Duodenal mucosa (tissue), 2 donors: ENCODE measurements at regions not wholly inside any gene's neighbourhood (a gene's known extent, or its start where the extent isn't known, plus 50 kb on each side); places are given as distances from the start of the nearest gene placed in this dataset.

Experiments used
- H3K27ac ChIP-seq: one replicate; pipeline ENCODE4 v1.7.0; 2013; ENCODE audit warnings: low read depth, low read length
- H3K27me3 ChIP-seq, 2 donors: one replicate each; pipeline ENCODE4 v1.7.0; 2013; ENCODE audit warnings: low read length in 2 of 2, control low read depth in 1 of 2; ENCODE audit not compliant: insufficient read depth in 2 of 2, control insufficient read depth in 1 of 2
- H3K36me3 ChIP-seq, 2 donors: one replicate each; pipeline ENCODE4 v1.7.0; 2013; ENCODE audit warnings: low read length in 2 of 2, control low read depth in 1 of 2; ENCODE audit not compliant: insufficient read depth in 2 of 2, control insufficient read depth in 1 of 2
- H3K4me1 ChIP-seq, 2 donors: one replicate each; pipeline ENCODE4 v1.7.0; 2013; ENCODE audit warnings: low read length in 2 of 2, control low read depth in 1 of 2; ENCODE audit not compliant: insufficient read depth in 2 of 2, control insufficient read depth in 1 of 2
- H3K4me3 ChIP-seq, 2 donors: one replicate each; pipeline ENCODE4 v1.7.0; 2013; ENCODE audit warnings: low read length in 2 of 2, low read depth in 1 of 2
- H3K9ac ChIP-seq, 2 donors: one replicate each; pipeline ENCODE4 v1.7.0; 2013; ENCODE audit warnings: low read length in 2 of 2, low read depth in 1 of 2
- H3K9me3 ChIP-seq, 2 donors: one replicate each; pipeline ENCODE4 v1.7.0; 2013; ENCODE audit warnings: low read length in 2 of 2, control low read depth in 1 of 2; ENCODE audit not compliant: control insufficient read depth in 1 of 2

GRCh38 chr11:127816962-127817361 is 770.4 kb downstream of the ETS1 start:
- no peaks in the 10 kb centered on the region for H3K27me3 ChIP-seq
- no peaks in the 10 kb centered on the region for H3K9me3 ChIP-seq
- H3K4me1 ChIP-seq: no peaks in the 10 kb centered on the region
- H3K9ac ChIP-seq: no peak overlapping the region
- H3K4me3 ChIP-seq: no peak overlapping the region
- H3K36me3 ChIP-seq: no peaks in the 10 kb centered on the region
- H3K27ac ChIP-seq: no peak overlapping the region

GRCh38 chr11:127815331-127815730 is 772.0 kb downstream of the ETS1 start:
- Histone ChIP-seq H3K27me3 (peaks cover 0 to 3% of the 10 kb centered on the region in 2 donors), H3K4me1 (no peaks in the 10 kb centered on the region), H3K36me3 (no peaks in the 10 kb centered on the region), H3K9me3 (no peaks in the 10 kb centered on the region), H3K9ac (no peak overlapping the region), H3K4me3 (no peak overlapping the region), H3K27ac (no peak overlapping the region)

GRCh38 chr11:127806501-127806900 is 780.9 kb downstream of the ETS1 start:
- Histone ChIP-seq H3K27me3 (peaks cover 0 to 3% of the 10 kb centered on the region in 2 donors), H3K4me1 (no peaks in the 10 kb centered on the region), H3K27ac (no peak overlapping the region), H3K9ac (no peak overlapping the region), H3K36me3 (no peaks in the 10 kb centered on the region), H3K9me3 (no peaks in the 10 kb centered on the region), H3K4me3 (no peak overlapping the region)

- H3K27me3 ChIP-seq: peaks cover 0 to under 1% of the 10 kb centered on the region in 2 donors
- no peaks in the 10 kb centered on the region for H3K36me3 ChIP-seq
- H3K9me3 ChIP-seq: no peaks in the 10 kb centered on the region
- H3K27ac ChIP-seq: no peak overlapping the region
- H3K4me1 ChIP-seq: no peaks in the 10 kb centered on the region
- H3K4me3 ChIP-seq: no peak overlapping the region
- no peak overlapping the region for H3K9ac ChIP-seq
Measured at GRCh38 chr11:127805771-127806170, 781.6 kb downstream of the ETS1 start.

DNA sequence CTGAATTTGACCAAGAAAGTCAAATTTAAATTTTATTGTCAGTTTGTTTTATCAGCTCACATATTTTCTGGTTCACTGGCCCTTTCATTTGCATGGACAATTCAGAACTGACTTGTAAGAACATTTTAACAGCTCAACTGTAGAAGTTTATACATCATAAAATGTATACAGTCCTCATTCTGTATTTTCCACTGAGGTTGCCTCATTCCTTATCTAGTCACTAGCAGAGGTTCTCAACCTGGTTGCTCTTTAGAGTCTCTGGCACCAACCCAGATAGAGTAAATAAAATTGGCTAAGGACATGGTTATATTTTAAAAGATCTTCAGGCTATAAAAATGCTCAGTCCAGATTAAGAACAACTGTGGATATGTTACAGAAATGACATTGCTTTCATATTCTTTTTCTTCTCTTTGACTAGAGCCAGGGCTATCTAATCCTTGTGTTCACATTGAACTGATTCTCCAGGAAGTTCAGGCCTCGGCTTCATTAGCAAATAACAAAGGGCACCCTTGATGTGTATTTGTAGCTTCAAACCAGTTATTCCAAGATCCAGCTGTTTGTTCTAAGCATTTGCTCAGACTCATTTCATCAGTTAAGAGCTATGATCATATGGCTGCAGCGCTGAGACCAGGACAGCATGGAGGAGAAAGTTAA is 782.5 kb downstream of the ETS1 start:
- Histone ChIP-seq H3K9me3 (no peaks in the 10 kb centered on the region), H3K9ac (no peak overlapping the region), H3K27me3 (no peaks in the 10 kb centered on the region), H3K36me3 (no peaks in the 10 kb centered on the region), H3K4me3 (no peak overlapping the region), H3K27ac (no peak overlapping the region), H3K4me1 (no peaks in the 10 kb centered on the region)

DNA sequence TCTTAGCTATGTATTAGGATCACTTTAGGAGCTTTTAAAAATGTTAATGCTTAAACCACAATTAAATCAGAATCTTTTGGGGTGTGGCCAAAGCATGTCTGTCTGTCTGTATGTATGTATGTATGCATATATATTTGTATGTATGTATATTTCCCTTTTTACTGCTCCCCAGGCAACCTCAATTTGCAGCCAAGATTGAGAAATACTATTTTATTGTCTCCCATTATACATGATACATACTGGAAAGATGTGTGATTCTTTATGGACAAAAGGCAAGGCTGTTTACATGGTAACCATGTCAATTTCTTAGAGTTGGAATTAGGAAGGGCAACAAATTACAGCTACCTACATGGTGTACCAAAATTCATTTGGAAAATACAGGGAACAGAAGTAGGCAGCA is 783.6 kb downstream of the ETS1 start:
- no peaks in the 10 kb centered on the region for H3K27me3 ChIP-seq
- no peaks in the 10 kb centered on the region for H3K36me3 ChIP-seq
- H3K4me1 ChIP-seq: no peaks in the 10 kb centered on the region
- H3K9ac ChIP-seq: no peak overlapping the region
- H3K27ac ChIP-seq: no peak overlapping the region
- no peak overlapping the region for H3K4me3 ChIP-seq
- H3K9me3 ChIP-seq: no peaks in the 10 kb centered on the region

DNA sequence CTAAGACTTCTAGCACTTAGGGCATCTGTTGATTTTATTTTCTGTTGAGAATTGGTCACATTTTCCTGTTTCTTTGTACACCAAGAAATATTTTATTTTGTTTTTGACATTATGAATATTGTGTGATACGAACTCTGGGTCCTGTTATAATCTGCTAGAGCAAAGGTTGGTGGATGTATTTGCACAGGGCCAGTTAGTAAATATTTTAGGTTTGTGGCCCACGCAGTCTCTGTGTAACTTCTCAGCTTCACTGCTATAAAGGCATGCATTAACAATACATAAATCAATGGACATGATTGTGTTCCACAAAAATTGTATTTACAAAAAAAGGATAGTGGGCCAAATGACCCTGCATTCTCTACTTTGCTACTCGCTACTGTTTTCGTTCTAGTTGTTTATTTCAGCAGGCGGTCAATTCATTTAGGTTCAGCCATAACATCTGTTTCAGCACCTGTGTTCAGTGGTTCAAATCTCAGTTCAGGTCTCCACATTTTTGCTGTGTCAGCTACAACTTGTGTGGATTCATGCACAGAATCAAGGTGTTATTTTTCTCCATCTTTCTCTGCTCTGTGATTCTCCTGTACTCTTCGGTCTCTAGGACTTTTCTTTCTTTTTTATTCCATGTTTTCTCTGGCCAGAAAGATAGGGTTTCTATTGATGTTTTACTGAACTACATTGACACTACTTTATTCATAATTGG is 786.2 kb downstream of the ETS1 start:
- Histone ChIP-seq H3K9me3 (no peaks in the 10 kb centered on the region), H3K36me3 (no peaks in the 10 kb centered on the region), H3K27ac (no peak overlapping the region), H3K4me1 (no peaks in the 10 kb centered on the region), H3K4me3 (no peak overlapping the region), H3K27me3 (no peaks in the 10 kb centered on the region), H3K9ac (no peak overlapping the region)

DNA sequence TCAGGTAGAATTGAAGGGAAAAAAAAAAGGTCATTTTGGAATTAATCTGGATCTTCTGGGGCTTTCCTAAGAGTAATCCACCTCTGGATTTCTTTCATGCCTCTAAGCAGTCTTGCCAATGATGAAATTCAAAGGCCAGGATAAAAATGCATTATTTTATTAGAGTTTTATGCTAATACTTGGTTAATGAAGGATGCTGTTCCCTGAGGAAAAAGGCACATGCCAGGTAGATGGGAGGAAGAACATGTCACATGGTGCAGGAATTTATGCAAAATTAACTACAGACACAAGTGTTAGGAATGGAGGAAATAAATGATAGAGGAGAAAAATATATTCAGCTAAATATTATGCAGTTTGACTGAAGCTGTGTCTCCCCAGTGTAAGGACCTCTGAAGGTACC is 792.0 kb downstream of the ETS1 start:
- no peaks in the 10 kb centered on the region for H3K9me3 ChIP-seq
- no peak overlapping the region for H3K4me3 ChIP-seq

DNA sequence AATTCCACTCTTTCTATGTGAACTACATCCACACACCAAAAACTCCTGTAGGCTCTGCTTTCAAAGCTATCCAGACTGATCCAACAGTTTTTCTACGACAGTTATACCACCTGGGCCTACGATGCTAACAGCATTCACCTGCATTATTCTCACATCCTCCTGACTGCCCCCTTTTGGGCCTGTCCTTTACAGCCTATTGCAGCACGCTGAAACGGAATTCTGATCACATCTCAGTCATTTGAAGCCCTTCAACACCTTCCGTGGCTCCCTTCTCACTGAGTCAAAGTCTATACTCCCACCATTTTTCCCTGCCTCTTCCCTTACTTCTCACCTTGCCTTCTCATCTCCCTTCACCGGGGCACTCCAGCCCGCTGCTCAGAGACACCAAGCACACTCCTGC is 791.3 kb upstream of the KIRREL3 start:
- no peak overlapping the region for H3K9ac ChIP-seq
- H3K36me3 ChIP-seq: no peaks in the 10 kb centered on the region
- no peak overlapping the region for H3K27ac ChIP-seq

More for the DNA sequence above, 792.0 kb downstream of the ETS1 start:
- H3K27me3 ChIP-seq: no peaks in the 10 kb centered on the region
- H3K36me3 ChIP-seq: no peaks in the 10 kb centered on the region
- no peak overlapping the region for H3K27ac ChIP-seq
- H3K4me1 ChIP-seq: no peaks in the 10 kb centered on the region
- H3K9ac ChIP-seq: no peak overlapping the region

GRCh38 chr11:127790592-127790991 is 790.0 kb upstream of the KIRREL3 start:
- H3K27ac ChIP-seq: no peak overlapping the region

More for the DNA sequence above, 791.3 kb upstream of the KIRREL3 start:
- no peak overlapping the region for H3K4me3 ChIP-seq
- H3K4me1 ChIP-seq: no peaks in the 10 kb centered on the region
- H3K9me3 ChIP-seq: no peaks in the 10 kb centered on the region
- no peaks in the 10 kb centered on the region for H3K27me3 ChIP-seq

More at GRCh38 chr11:127790592-127790991, 790.0 kb upstream of the KIRREL3 start:
- no peaks in the 10 kb centered on the region for H3K9me3 ChIP-seq
- no peaks in the 10 kb centered on the region for H3K4me1 ChIP-seq
- no peak overlapping the region for H3K9ac ChIP-seq
- no peak overlapping the region for H3K4me3 ChIP-seq
- no peaks in the 10 kb centered on the region for H3K36me3 ChIP-seq
- no peaks in the 10 kb centered on the region for H3K27me3 ChIP-seq
